Lung (tissue), 11 donors: ENCODE measurements at regions not wholly inside any gene's neighbourhood (a gene's known extent, or its start where the extent isn't known, plus 50 kb on each side); places are given as distances from the start of the nearest gene placed in this dataset.

ENCODE experiments used
- ATAC-seq: fragments of 200-7000 bp; cut with Tn5 transposase; one replicate; pipeline ENCODE4 v1.9.1; 2020; ENCODE audit warnings: moderate number of reproducible peaks; ENCODE audit not compliant: insufficient read depth, low FRiP score
- DNase-seq, 3 donors: peaks; one replicate each; pipeline ENCODE4 v3.0.0-alpha.2; 2013 to 2017
- H3K27ac ChIP-seq, 2 donors: one replicate each; pipeline ENCODE4 v1.5.1; 2013; ENCODE audit warnings: mild to moderate bottlenecking in 2 of 2, moderate library complexity in 2 of 2, control low read depth in 1 of 2, inconsistent platforms in 1 of 2, low read depth in 1 of 2, low read length in 1 of 2
- H3K27me3 ChIP-seq, 3 donors: one replicate each; pipeline ENCODE4 v1.5.1; 2013; ENCODE audit warnings: low read length in 2 of 3; ENCODE audit not compliant: control insufficient read depth in 3 of 3, insufficient read depth in 3 of 3
- H3K36me3 ChIP-seq, 4 donors: one replicate each; pipeline ENCODE4 v1.5.1; 2013; ENCODE audit warnings: low read length in 4 of 4, mild to moderate bottlenecking in 1 of 4, moderate library complexity in 1 of 4; ENCODE audit not compliant: control insufficient read depth in 4 of 4, insufficient read depth in 4 of 4
- H3K4me1 ChIP-seq, 5 donors: one replicate each; pipeline ENCODE4 v1.5.1; 2013; ENCODE audit warnings: low read length in 5 of 5, mild to moderate bottlenecking in 2 of 5, moderate library complexity in 1 of 5; ENCODE audit not compliant: control insufficient read depth in 5 of 5, insufficient read depth in 5 of 5
- H3K4me3 ChIP-seq: one replicate; pipeline ENCODE4 v1.5.1; 2013; ENCODE audit warnings: mild to moderate bottlenecking, control low read depth, moderate library complexity
- H3K9ac ChIP-seq, 2 donors: one replicate each; pipeline ENCODE4 v1.5.1; 2013; ENCODE audit warnings: low read length in 2 of 2, control low read depth in 1 of 2; ENCODE audit not compliant: insufficient read depth in 1 of 2
- H3K9me3 ChIP-seq, 4 donors: one replicate each; pipeline ENCODE4 v1.5.1; 2013; ENCODE audit warnings: low read length in 3 of 4, mild to moderate bottlenecking in 1 of 4, moderate library complexity in 1 of 4; ENCODE audit not compliant: control insufficient read depth in 4 of 4, insufficient read depth in 3 of 4
- WGBS, 2 donors: extraction: QIAGEN DNeasy Blood & Tissue Kit; methylation state at CpG; one replicate each; pipeline ENCODE4 v1.1.7; 2013; 5-methylcytosine and 5-hydroxymethylcytosine counted together
- TF ChIP-seq, protein P1 (sequence below): IDR thresholded peaks from 2 replicates; pipeline ENCODE4 v1.5.1; 2012; ENCODE audit warnings: mild to moderate bottlenecking; ENCODE audit errors: control extremely low read depth, extremely low read depth
- donor health status: control.
- donor health status: control.
- donor health status: Bipolar disorder and iron deficiency.
- donor health status: healthy.
- donor health status: DM: yes; HTN: yes; CAD: no.

GRCh38 chr15:69906256-69907185 lies 191.2 kb downstream of the TLE3 start:
- ATAC-seq (no peak), DNase-seq (no peak)
- Histone ChIP-seq H3K4me1 (no peaks in the 10 kb centered on the region), H3K9ac (no peak overlapping the region), H3K36me3 (no peaks in the 10 kb centered on the region), H3K9me3 (peaks cover 0 to 4% (median 0%) of the 10 kb centered on the region in 4 donors), H3K27me3 (no peaks in the 10 kb centered on the region), H3K4me3 (no peak overlapping the region), H3K27ac (no peak overlapping the region)
- TF ChIP-seq, protein P1, sequence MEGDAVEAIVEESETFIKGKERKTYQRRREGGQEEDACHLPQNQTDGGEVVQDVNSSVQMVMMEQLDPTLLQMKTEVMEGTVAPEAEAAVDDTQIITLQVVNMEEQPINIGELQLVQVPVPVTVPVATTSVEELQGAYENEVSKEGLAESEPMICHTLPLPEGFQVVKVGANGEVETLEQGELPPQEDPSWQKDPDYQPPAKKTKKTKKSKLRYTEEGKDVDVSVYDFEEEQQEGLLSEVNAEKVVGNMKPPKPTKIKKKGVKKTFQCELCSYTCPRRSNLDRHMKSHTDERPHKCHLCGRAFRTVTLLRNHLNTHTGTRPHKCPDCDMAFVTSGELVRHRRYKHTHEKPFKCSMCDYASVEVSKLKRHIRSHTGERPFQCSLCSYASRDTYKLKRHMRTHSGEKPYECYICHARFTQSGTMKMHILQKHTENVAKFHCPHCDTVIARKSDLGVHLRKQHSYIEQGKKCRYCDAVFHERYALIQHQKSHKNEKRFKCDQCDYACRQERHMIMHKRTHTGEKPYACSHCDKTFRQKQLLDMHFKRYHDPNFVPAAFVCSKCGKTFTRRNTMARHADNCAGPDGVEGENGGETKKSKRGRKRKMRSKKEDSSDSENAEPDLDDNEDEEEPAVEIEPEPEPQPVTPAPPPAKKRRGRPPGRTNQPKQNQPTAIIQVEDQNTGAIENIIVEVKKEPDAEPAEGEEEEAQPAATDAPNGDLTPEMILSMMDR = no peak
- 89 to 92% methylated on average over 11 of the region's 11 CpGs for WGBS, 2 donors

DNA sequence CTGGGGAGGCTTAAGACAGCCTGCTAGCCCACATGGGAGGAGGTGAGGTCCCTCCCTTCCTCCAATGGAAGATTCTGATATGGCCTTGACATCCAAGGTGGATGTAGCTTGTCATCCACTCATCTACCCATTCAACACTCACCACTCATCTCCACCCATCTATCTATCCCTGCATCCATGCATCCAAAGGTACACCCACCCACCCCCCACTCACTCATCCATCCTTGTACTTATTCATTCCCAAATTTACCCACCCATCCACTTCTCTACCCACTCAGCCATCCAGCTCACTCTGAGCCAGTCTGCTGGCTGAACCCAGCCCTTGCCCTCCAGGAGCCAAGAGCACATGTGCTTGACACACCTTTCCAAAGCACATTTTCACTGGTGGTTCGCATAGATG lies 189.7 kb downstream of the TLE3 start:
- no peak overlapping the region for H3K9ac ChIP-seq
- WGBS, 2 donors = 95 to 100% methylated on average over 1 of the region's 1 CpG
- no peaks in the 10 kb centered on the region for H3K27me3 ChIP-seq
- H3K4me1 ChIP-seq = no peaks in the 10 kb centered on the region
- no peak overlapping the region for H3K27ac ChIP-seq
- H3K9me3 ChIP-seq = peaks cover 0 to 4% (median 0%) of the 10 kb centered on the region in 4 donors
- no peak for ATAC-seq
- H3K4me3 ChIP-seq = no peak overlapping the region
- TF ChIP-seq, protein P1 = no peak
- no peaks in the 10 kb centered on the region for H3K36me3 ChIP-seq
- no peak for DNase-seq

DNA sequence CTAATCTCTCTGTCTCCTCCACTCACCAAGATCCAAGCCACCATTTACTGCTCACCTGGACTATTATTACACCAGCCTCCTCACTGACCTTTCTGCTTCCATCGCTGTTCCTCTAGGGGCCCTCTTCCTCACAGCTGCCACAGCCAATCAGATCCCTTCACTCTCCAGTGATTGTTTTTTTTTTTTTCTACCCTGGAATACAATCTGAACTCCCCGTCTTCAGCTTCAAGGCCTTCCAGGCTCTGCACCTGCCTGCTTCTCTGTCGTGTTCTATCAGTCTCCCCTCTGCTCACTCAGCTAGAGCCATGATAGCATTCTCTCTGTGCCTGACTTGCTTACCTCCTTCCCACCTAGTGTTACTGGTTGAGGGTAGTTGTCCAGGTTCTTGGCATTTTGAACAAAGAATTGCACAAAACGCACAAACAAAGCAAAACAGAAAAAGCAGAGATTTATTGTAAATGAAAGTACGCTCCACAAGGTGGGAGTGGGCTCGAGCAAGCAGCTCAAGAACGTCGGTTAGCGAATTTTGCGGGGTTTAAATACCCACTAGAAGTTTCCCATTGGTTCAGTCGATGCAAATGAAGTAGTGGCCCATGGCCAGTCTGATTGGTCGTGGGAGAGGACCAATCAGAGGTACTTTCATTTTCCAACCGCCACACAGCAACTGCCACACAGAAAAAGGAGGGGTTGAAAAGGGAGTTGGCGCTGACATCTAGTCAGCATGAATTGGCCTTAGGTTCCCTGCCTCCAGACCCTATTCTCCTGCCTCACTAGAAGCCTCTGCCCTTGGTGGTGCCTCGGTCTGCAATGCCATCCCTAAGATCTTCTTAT lies 188.9 kb downstream of the TLE3 start:
- peaks cover 0 to 4% (median 0%) of the 10 kb centered on the region in 4 donors for H3K9me3 ChIP-seq
- no peak for ATAC-seq
- no peak for DNase-seq
- H3K27ac ChIP-seq = no peak overlapping the region
- peaks cover 0 to under 1% (median 0%) of the 10 kb centered on the region in 5 donors for H3K4me1 ChIP-seq
- H3K36me3 ChIP-seq = no peaks in the 10 kb centered on the region
- TF ChIP-seq, protein P1 = no peak
- H3K4me3 ChIP-seq = no peak overlapping the region
- no peaks in the 10 kb centered on the region for H3K27me3 ChIP-seq
- 88 to 94% methylated on average over 15 of the region's 15 CpGs for WGBS, 2 donors
- H3K9ac ChIP-seq = no peak overlapping the region
